ENCODE measurements at regions not wholly inside any gene's neighbourhood (a gene's known extent, or its start where the extent isn't known, plus 50 kb on each side); places are given as distances from the start of the nearest gene placed in this dataset.

- DNase-seq = no peak
- H3F3A ChIP-seq (replicated peaks; ENCODE audit: insufficient read depth) = no peaks in the 10 kb centered on the region
- POLR2A ChIA-PET = no interaction called here
- H3K27ac ChIP-seq (ENCODE audit: low read depth in 2 of 2, low read length in 1 of 2) = no peak overlapping the region
- CTCF ChIA-PET = interaction anchor here (1.0 to 1.2 kb wide), 2 partner anchors 23 to 78 kb away, joined by 3 read pairs; no protein-coding TSS in a partner anchor
- H3K4me1 ChIP-seq (ENCODE audit: control insufficient read depth in 1 of 2, insufficient read depth in 2 of 2, low read depth in 1 of 2, low read length in 1 of 2) = peaks cover 0 to 3% of the 10 kb centered on the region in 2 experiments; a peak in 1 of 4 replicates
- H3K4me2 ChIP-seq = no peak overlapping the region
- no peaks in the 10 kb centered on the region for H3K36me3 ChIP-seq (replicated peaks in 1 of 2; ENCODE audit: control insufficient read depth in 1 of 2, insufficient read depth in 2 of 2, low read length in 1 of 2)
- no peak overlapping the region for H3K4me3 ChIP-seq (ENCODE audit: low read depth in 2 of 2, low read length in 1 of 2)
- TF ChIP-seq MXI1 (IDR thresholded peaks at IDR 0.05; ENCODE audit: low read depth, low read length) (no peak), TEAD4 (IDR thresholded peaks at IDR 0.05; ENCODE audit: borderline replicate concordance, insufficient read depth) (no peak), RCOR1 (IDR thresholded peaks at IDR 0.05; ENCODE audit: low read length) (no peak), FOSL2 (IDR thresholded peaks at IDR 0.05; ENCODE audit: borderline replicate concordance, low read depth) (no peak), CHD2 (IDR thresholded peaks at IDR 0.05; ENCODE audit: low read length, partially characterized antibody) (no peak), EP300 (IDR thresholded peaks at IDR 0.05; ENCODE audit: borderline replicate concordance in 1 of 2, low read depth in 1 of 2, low read length in 1 of 2) (no peak), MEF2A (IDR thresholded peaks at IDR 0.05; ENCODE audit: borderline replicate concordance, low read depth) (no peak)
- no peaks in the 10 kb centered on the region for H3K27me3 ChIP-seq (ENCODE audit: insufficient read depth)
- no peaks in the 10 kb centered on the region for H4K20me1 ChIP-seq (ENCODE audit: insufficient read depth)
- H3K9me2 ChIP-seq = no peaks in the 10 kb centered on the region
- H3K79me2 ChIP-seq (ENCODE audit: insufficient read depth) = no peaks in the 10 kb centered on the region
- 71% methylated on average over 2 of the region's 2 CpGs for WGBS (ENCODE audit: low lambda C conversion rate)
- no peaks in the 10 kb centered on the region for H3K9me3 ChIP-seq
- H3K9ac ChIP-seq = no peak overlapping the region
- no peak overlapping the region for H2AFZ ChIP-seq (ENCODE audit: low read depth)
Measured at GRCh38 chr4:173091958-173092357, 76.7 kb upstream of the GALNT7 start.

GRCh38 chr4:173093361-173093760 lies 75.2 kb upstream of the GALNT7 start:
- Histone ChIP-seq H3K9me3 (no peaks in the 10 kb centered on the region), H2AFZ (ENCODE audit: low read depth) (no peak overlapping the region), H3K4me1 (ENCODE audit: control insufficient read depth in 1 of 2, insufficient read depth in 2 of 2, low read depth in 1 of 2, low read length in 1 of 2) (peaks cover 0 to 3% of the 10 kb centered on the region in 2 experiments; a peak in 1 of 4 replicates), H3K9me2 (no peaks in the 10 kb centered on the region), H3K4me2 (no peak overlapping the region), H4K20me1 (ENCODE audit: insufficient read depth) (no peaks in the 10 kb centered on the region), H3F3A (replicated peaks; ENCODE audit: insufficient read depth) (no peaks in the 10 kb centered on the region), H3K79me2 (ENCODE audit: insufficient read depth) (no peaks in the 10 kb centered on the region), H3K27ac (ENCODE audit: low read depth in 2 of 2, low read length in 1 of 2) (no peak overlapping the region), H3K36me3 (replicated peaks in 1 of 2; ENCODE audit: control insufficient read depth in 1 of 2, insufficient read depth in 2 of 2, low read length in 1 of 2) (no peaks in the 10 kb centered on the region), H3K4me3 (ENCODE audit: low read depth in 2 of 2, low read length in 1 of 2) (no peak overlapping the region), H3K27me3 (ENCODE audit: insufficient read depth) (no peaks in the 10 kb centered on the region), H3K9ac (no peak overlapping the region)
- POLR2A ChIA-PET = no interaction called here
- CTCF ChIA-PET = interaction anchor here (1.2 kb wide), 1 partner anchor 22 kb away, joined by 3 read pairs; no protein-coding TSS in a partner anchor
- DNase-seq = no peak
- no peak for TF ChIP-seq TEAD4 (IDR thresholded peaks at IDR 0.05; ENCODE audit: borderline replicate concordance, insufficient read depth)
- no peak for TF ChIP-seq JUND (IDR thresholded peaks at IDR 0.05)
- no peak for TF ChIP-seq NRF1 (IDR thresholded peaks at IDR 0.05; ENCODE audit: low read depth, low read length)
- TF ChIP-seq ZBTB33 (IDR thresholded peaks at IDR 0.05; ENCODE audit: borderline replicate concordance, low read depth) = no peak
- TF ChIP-seq TAF1 (IDR thresholded peaks at IDR 0.05; ENCODE audit: borderline replicate concordance, low read depth, low read length) = no peak
- 62% methylated on average over 1 of the region's 1 CpG for WGBS (ENCODE audit: low lambda C conversion rate)

Data from SK-N-SH (cell line).